KMS-11 (cell line): ENCODE measurements at regions not wholly inside any gene's neighbourhood (a gene's known extent, or its start where the extent isn't known, plus 50 kb on each side); places are given as distances from the start of the nearest gene placed in this dataset.

ENCODE experiments used
- H2AFZ ChIP-seq: fragments of 200-600 bp; sonication (generic); 2 replicates; pipeline ENCODE4 v1.6.1; 2016; ENCODE audit warnings: antibody characterized with exemption, mixed run types, low read depth
- H3K27ac ChIP-seq: fragments of 200-600 bp; sonication (generic); 2 replicates; pipeline ENCODE4 v1.6.1; 2016; ENCODE audit warnings: mild to moderate bottlenecking, mixed run types
- H3K27me3 ChIP-seq: fragments of 200-600 bp; sonication (generic); 2 replicates; pipeline ENCODE4 v1.6.1; 2017; ENCODE audit warnings: mild to moderate bottlenecking, low read depth, mixed run types, moderate library complexity; ENCODE audit not compliant: insufficient read depth
- H3K36me3 ChIP-seq: fragments of 200-600 bp; sonication (generic); 2 replicates; pipeline ENCODE4 v1.6.1; 2017; ENCODE audit warnings: mild to moderate bottlenecking, mixed run types; ENCODE audit not compliant: insufficient read depth
- H3K4me1 ChIP-seq: fragments of 200-600 bp; sonication (generic); 2 replicates; pipeline ENCODE4 v1.6.1; 2016; ENCODE audit warnings: mild to moderate bottlenecking, low read depth, mixed run types; ENCODE audit not compliant: poor library complexity, severe bottlenecking
- H3K4me2 ChIP-seq: fragments of 200-600 bp; sonication (generic); 2 replicates; pipeline ENCODE4 v1.7.0; 2016; ENCODE audit warnings: mild to moderate bottlenecking, mixed run types
- H3K4me3 ChIP-seq: fragments of 200-600 bp; sonication (generic); IDR thresholded peaks from 2 replicates; pipeline ENCODE4 v1.6.1; 2017; ENCODE audit warnings: low read depth, low read length, mixed read lengths; ENCODE audit not compliant: insufficient read depth
- H3K79me2 ChIP-seq: fragments of 200-600 bp; sonication (generic); 2 replicates; pipeline ENCODE4 v1.6.1; 2016; ENCODE audit warnings: low read depth, mixed run types; ENCODE audit not compliant: insufficient read depth
- H3K9ac ChIP-seq: fragments of 200-600 bp; sonication (generic); 2 replicates; pipeline ENCODE4 v1.6.1; 2016; ENCODE audit warnings: mild to moderate bottlenecking, mixed run types
- H4K20me1 ChIP-seq: fragments of 200-600 bp; sonication (generic); 2 replicates; pipeline ENCODE4 v1.6.1; 2016; ENCODE audit warnings: mild to moderate bottlenecking, mixed run types; ENCODE audit not compliant: insufficient read depth
- TF ChIP-seq, protein P1 (sequence below): fragments of 200-600 bp; sonication (generic); conservative IDR thresholded peaks from 2 replicates; pipeline ENCODE4 v1.6.1; 2017; ENCODE audit warnings: low read depth, mild to moderate bottlenecking, antibody characterized with exemption, low read length, moderate library complexity, mixed read lengths

DNA sequence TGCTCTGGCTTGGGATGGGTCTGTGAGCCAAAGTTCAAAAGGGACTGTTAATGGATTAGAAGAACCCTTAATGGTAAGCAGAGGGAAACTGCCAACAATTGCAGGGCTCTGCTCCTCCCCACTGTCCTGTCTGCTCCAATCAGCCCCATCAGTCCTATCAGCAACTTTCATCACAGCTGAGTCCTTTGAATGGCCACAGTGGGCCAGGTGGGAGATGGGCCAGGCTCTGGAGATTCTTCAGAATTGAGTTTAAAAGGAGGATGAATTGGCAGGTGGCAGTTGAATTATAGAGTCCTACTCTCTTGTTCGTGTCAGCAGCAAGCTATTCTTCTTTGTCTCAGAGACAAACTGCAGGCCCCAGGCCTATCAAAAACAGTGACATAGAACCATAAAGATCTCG is 573.9 kb downstream of the EPHA4 start:
- Histone ChIP-seq H3K9ac (no peak overlapping the region), H3K27me3 (no peaks in the 10 kb centered on the region), H3K36me3 (no peaks in the 10 kb centered on the region), H3K4me3 (no peak overlapping the region), H3K27ac (no peak overlapping the region), H4K20me1 (no peaks in the 10 kb centered on the region), H2AFZ (no peak overlapping the region), H3K79me2 (no peaks in the 10 kb centered on the region), H3K4me2 (no peak overlapping the region), H3K4me1 (no peaks in the 10 kb centered on the region)
- TF ChIP-seq, protein P1, sequence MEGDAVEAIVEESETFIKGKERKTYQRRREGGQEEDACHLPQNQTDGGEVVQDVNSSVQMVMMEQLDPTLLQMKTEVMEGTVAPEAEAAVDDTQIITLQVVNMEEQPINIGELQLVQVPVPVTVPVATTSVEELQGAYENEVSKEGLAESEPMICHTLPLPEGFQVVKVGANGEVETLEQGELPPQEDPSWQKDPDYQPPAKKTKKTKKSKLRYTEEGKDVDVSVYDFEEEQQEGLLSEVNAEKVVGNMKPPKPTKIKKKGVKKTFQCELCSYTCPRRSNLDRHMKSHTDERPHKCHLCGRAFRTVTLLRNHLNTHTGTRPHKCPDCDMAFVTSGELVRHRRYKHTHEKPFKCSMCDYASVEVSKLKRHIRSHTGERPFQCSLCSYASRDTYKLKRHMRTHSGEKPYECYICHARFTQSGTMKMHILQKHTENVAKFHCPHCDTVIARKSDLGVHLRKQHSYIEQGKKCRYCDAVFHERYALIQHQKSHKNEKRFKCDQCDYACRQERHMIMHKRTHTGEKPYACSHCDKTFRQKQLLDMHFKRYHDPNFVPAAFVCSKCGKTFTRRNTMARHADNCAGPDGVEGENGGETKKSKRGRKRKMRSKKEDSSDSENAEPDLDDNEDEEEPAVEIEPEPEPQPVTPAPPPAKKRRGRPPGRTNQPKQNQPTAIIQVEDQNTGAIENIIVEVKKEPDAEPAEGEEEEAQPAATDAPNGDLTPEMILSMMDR, result no peak

DNA sequence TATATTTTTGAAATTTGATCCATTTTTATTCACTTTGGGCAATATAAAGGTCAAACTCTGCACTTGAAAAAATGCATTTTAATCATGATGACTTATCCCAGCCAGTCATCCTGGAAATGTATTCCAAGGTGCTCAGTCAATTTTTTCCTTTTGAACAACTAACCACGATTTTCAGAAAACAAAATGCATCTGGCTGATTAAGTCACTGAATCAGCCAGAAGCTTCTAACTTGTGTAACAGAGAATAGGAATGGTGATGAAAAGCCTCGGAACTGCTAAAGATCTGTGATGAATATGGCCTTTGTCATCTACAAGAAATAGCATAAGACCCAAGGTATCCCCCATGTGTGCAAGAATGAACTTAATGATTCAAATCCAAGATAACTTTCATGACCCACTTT is 572.7 kb downstream of the EPHA4 start:
- Histone ChIP-seq H2AFZ (no peak overlapping the region), H3K27ac (no peak overlapping the region), H3K36me3 (no peaks in the 10 kb centered on the region), H3K4me2 (no peak overlapping the region), H3K9ac (no peak overlapping the region), H3K4me1 (no peaks in the 10 kb centered on the region), H4K20me1 (no peaks in the 10 kb centered on the region), H3K79me2 (no peaks in the 10 kb centered on the region), H3K27me3 (no peaks in the 10 kb centered on the region), H3K4me3 (no peak overlapping the region)
- TF ChIP-seq, protein P1, result no peak

DNA sequence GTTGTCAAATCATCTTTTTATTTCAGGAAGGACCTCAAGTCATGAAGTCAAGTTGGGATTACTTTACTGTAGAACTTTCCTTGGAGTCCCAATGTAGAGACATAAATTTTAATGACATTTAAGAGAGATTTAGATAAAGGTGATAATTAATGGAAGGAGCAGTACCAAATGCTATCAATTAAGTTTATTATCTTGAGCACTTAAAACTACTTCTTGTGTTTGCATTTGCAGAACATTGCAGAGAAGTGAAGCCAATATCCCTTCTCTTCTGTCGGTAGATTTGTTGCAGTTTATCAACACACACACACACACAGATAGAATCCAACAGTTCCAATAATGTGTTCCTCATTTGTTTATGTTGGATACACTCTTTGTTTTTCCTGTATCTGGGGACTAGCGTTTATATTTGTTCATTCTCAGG is 570.7 kb downstream of the EPHA4 start:
- TF ChIP-seq, protein P1, result no peak
- H3K79me2 ChIP-seq, result no peaks in the 10 kb centered on the region
- no peaks in the 10 kb centered on the region for H4K20me1 ChIP-seq
- no peak overlapping the region for H2AFZ ChIP-seq
- no peak overlapping the region for H3K4me3 ChIP-seq
- H3K4me2 ChIP-seq, result no peak overlapping the region
- no peak overlapping the region for H3K27ac ChIP-seq
- H3K4me1 ChIP-seq, result no peaks in the 10 kb centered on the region
- no peaks in the 10 kb centered on the region for H3K36me3 ChIP-seq
- H3K9ac ChIP-seq, result no peak overlapping the region
- H3K27me3 ChIP-seq, result no peaks in the 10 kb centered on the region

DNA sequence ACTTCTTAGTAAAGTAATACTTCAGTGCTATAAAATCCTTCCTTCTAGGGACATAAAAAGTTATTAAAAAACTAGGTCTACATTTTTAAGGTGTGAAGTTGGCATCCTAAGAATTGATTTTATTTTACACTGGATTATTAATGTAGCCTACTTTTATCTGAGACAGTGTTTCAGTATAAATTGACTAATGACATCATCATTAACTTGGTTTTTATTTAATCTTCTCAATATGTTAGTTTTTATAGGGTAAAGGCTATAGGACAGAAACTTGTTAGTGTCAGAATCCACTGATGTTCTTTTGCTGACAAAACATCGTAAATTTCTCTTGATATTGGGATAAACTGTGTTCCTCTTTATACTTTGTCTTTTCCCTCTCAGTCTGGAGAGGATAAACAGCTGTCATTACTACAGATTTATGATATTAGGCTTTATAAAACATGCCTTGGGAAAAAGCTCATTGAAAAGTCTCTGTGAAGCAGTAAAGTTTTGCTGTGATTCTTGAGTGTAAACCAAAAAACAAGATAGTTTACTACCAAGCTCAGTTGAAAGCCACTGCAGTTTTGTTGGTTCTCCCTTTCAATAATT is 569.9 kb downstream of the EPHA4 start:
- TF ChIP-seq, protein P1, result no peak
- H4K20me1 ChIP-seq, result no peaks in the 10 kb centered on the region
- H3K27me3 ChIP-seq, result no peaks in the 10 kb centered on the region
- H3K27ac ChIP-seq, result no peak overlapping the region
- H3K4me1 ChIP-seq, result no peaks in the 10 kb centered on the region
- no peaks in the 10 kb centered on the region for H3K36me3 ChIP-seq
- no peak overlapping the region for H2AFZ ChIP-seq
- no peak overlapping the region for H3K4me3 ChIP-seq
- no peak overlapping the region for H3K4me2 ChIP-seq
- no peaks in the 10 kb centered on the region for H3K79me2 ChIP-seq
- no peak overlapping the region for H3K9ac ChIP-seq
